GM19468 (cell line): ENCODE measurements at regions not wholly inside any gene's neighbourhood (a gene's known extent, or its start where the extent isn't known, plus 50 kb on each side); places are given as distances from the start of the nearest gene placed in this dataset.
"Not testable (repeated sequence)": the region's sequence is repeated elsewhere in the genome, so short reads cannot be mapped to it uniquely, and the experiment has no call there.

ENCODE experiments used
- ATAC-seq: cut with Tn5 transposase; IDR thresholded peaks from one replicate; pipeline ENCODE4 v1.9.1; 2021; ENCODE audit warnings: mild to moderate bottlenecking, moderate library complexity, moderate number of reproducible peaks; ENCODE audit not compliant: unreplicated experiment; ENCODE audit errors: extremely low read depth

DNA sequence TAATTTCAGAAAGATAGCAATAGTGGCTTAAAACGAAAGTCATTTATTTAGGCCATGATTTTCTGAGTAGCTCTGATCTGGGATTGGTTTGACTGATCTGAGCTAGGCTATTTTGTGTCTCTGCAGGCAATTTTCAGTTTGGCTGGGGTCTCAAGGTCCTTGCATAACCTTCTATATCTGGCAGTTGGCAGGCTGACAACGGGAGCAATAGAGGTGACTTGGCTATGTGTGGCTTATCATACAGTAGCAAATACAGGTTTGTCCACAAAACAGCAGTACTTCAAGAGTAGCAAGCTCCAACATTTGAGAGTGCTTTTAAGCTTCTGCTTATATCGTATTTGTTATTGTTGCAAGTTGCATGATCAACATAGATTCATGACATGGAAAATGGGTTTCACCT lies 1167.3 kb upstream of the CELF2 start:
- no peak for ATAC-seq

DNA sequence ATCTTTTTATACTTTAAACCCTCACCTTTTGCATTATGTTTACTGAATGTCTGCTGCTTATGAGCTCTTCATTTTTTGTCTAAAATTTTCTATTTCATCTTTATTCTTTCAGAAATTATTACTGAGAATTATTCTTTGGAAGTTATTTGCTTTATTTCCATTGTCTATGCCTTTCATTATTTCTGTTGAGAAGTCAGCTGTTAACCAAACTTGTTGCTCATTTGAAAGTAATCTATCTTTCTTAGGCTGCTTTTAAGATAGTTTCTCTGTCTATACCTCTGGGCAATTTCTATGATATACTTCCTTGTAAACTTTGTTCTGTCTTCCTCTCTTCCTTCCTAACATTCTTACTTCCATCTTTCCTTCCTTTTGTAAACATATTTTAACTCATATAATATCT lies 1165.9 kb upstream of the CELF2 start:
- no peak for ATAC-seq

GRCh38 chr10:9853405-9854355 lies 1164.0 kb upstream of the CELF2 start:
- ATAC-seq, result no peak

DNA sequence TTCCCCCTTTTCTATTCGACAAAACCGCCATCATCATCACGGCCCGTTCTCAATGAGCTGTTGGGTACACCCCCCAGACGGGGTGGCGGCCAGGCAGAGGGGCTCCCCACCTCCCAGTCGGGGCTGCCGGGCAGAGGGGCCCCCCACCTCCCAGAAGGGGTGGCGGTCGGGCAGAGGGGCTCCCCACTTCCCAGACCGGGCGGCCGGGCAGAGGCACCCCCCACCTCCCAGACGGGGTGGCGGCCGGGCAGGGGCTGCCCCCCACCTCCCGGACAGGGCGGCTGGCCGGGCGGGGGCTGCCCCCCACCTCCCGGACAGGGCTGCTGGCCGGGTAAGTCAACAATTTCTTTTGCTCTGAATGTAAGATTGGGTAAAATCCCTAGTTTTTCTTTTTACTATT lies 1162.2 kb upstream of the CELF2 start:
- ATAC-seq, result not testable (repeated sequence)

DNA sequence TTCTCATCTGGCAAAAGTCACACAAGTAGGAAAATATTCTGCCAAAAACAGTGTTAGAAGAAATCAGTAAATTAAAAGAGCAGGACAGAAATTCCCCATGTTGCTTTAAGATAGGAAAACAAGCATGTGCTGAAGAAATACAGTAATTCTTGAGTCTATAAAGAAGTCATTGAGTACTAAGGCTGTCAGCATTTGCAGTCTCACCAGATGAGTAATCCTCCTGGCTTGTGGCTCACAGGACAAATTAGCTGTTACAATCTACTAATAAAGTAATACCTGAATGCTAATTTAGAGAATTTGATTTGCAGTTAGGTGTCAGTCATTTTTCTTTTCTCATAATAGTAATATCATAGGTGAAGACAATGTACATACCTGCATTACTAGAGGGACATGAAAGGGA lies 1158.9 kb upstream of the CELF2 start:
- no peak for ATAC-seq

DNA sequence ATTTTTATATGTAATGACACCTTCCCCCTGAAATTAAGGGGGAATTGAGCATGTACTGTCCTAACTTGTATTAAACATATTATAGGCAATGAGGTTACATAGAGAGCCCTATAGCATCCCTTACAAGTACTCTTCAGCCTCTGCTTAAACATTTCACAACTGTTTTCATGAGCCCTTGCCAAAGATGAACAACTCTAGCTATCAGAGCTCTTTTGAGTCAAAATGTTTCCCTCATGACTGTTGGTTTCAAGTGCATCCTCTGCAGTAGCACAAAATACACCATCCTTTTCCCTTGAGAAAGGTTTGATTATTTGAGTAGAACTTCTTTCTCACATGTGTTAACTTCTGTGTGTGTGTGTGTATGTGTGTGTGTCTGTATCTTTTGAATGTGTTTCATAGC lies 1157.6 kb upstream of the CELF2 start:
- ATAC-seq, result no peak

- ATAC-seq, result no peak
These were observed 1154.0 kb upstream of the CELF2 start for GRCh38 chr10:9863559-9864121.

- no peak for ATAC-seq
These were observed 1149.2 kb upstream of the CELF2 start for GRCh38 chr10:9868499-9868898.

DNA sequence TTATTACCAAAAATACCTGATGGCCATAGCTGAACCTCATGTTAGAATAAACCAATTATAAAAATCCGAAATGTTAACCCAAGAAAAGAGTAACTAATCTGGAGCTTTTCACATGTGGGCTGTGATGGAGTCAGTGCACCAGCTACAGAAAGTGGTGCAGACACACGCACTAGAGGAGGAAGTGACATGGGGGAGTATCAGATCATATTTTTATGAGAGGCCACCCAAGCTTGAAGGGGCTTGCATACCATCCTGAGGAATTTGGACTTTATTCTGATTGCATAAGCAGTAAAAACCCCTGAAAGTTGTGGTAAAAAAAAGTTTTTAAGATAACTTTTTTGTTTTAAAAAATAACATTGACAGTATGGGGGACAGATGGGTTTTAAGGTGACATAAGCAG lies 1148.5 kb upstream of the CELF2 start:
- ATAC-seq, result no peak

DNA sequence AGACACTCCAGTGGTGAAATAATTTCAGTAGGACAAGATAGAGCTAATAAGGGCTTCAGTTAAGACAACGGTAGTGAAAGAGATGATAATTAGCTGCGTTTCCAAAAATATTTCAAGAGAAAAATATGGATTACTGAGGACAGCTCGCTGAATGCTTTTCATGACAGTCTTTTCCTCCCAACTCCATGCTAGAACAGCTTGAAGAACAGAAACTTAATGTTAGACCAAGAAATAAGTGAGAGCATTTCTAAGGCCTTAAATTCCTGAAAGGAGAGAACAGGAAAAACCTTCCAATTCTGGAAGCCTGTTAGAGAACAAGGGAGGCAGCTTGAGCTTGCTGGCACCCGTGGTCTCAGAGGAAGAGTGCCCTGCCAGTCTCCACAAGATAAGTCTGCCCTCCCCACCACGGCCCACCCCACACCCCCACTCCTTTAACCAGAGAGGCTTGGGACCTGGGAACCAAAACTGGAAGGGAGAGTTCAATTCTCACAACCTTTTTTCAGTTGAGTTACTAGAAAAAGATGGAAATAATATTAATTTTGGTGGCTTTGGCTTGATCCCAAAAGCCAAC lies 1148.0 kb upstream of the CELF2 start:
- no peak for ATAC-seq

DNA sequence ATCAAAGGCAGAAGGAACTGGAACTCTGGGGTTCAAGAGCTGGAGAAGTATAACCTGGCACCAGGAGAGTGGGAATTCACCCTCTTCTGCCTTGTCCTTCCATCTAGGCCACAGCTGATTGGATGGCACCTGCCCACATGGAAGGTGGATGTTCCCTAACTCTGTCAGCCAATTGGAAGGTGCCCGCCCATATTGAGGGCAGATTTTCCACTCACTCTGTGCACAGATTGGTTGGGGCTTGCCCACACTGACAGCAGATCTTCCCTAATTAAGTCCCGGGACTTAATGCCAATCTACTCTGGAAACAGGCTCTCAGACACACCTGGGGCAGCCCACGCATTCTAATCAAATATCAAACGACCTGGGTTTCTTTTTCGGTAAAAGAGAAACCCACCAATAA lies 1142.3 kb upstream of the CELF2 start:
- ATAC-seq, result no peak

DNA sequence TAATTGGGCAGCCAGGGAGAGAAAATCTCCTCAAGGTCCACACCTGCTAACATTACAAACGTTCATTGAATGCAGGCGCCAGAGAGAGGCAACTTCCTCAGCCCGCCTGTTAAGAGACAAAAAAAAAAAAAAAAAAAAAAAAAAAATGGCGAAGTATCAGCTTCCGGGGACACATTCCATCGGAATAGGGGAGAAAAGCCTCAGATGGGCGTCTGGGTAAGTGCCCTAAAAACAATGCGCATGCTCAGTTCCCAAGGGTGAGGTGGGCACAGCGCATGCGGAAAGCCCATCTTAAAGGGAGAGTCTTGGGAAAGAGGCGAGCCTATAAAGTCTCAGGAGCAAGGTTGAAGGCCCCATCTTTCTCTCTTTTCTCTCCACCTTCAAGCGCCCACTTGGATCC lies 1139.7 kb upstream of the CELF2 start:
- ATAC-seq, result no peak

DNA sequence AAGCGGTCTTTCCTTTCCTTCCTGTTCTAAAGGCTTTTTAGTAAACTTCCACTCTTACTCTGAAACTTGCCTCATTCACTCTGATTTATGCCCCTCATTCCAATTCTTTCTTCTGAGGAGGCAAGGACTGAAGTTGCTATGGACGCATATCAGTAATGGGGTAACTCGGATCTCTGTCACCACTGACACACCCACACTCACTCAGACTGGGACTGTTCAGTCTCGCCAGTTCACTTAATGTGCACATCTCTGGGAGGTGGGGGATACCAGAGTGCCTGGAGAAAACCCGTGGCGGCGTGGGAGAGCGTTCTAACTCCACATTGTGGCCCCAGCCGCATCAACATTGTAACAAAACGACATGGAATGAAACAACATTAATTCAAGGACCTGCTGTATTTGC lies 1139.3 kb upstream of the CELF2 start:
- ATAC-seq, result no peak

DNA sequence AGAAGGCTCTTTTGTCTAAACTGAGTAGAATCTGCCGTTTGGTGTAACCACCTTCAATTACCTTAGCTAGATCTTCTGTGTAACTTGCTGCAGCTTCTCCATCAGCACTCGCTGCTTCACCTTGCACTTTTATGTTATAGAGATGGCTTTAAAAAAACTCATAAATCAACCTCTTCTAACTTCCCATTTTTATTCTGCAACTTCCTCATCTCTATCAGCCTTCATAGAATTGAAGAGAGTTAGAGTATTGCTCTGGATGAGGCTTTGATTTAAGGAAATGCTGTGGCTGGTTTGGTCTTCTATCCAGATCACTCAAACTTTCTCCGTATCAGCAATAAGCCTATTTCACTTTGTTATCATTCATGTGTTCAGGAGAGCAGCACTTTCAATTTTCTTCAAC lies 1131.9 kb upstream of the CELF2 start:
- no peak for ATAC-seq

DNA sequence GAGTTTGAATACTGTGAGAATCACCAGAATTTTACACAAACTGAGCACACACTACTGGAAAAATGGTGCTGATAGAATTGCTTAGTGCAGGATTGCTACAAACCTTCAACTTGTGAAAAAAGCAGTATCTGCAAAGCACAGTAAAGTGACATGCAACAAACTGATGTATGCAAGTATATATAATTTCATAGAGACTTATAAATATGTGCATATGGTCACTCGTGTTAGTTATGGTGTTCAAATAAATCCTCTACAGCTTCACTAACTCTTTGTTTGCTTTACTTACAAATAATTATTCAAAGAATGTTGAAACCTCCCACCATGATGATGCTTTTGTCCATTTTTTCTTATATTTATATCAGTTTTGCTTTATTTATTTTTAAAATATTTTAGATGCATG lies 1130.9 kb upstream of the CELF2 start:
- ATAC-seq, result no peak

DNA sequence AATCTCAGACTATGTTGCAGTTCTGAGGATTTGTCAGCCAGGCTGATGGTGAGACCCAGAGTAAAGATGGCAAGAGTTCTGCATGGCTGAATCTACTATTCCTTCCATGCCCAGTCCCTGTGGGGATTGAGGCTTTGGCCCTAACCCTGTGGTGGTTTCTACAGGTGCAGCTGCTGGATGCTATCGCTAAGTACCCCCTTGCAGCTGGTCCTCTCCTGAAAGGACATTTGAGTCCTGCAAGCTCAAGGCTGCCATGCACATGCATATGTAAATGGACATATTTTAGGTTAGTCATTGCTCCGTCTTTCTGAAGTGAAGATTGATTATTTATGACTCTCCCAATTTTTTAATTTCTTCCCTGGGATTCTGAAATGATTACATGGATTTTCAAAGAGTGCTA lies 1122.2 kb upstream of the CELF2 start:
- no peak for ATAC-seq

DNA sequence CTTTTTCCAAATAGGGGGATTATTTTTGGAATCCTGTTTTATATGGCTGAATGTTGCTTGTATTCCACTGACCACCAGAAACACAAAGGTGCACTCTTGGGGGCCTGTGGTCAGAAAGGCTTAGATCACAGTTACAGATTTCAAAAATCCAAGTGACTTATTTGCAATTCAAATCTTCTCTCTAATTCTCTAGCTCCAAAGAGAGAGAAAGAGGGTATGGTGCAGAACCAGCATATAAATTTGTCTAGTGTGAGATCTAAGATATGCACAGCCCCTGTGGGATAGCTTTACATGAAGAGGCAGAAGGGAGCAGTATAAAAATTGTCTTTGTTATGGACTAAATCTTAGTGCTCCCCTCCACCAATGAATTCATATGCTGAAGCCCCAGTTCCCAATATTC lies 1121.7 kb upstream of the CELF2 start:
- no peak for ATAC-seq

- ATAC-seq, result no peak
These were observed 1118.9 kb upstream of the CELF2 start for GRCh38 chr10:9898633-9899395.

GRCh38 chr10:9900751-9901150 lies 1116.9 kb upstream of the CELF2 start:
- ATAC-seq, result no peak

DNA sequence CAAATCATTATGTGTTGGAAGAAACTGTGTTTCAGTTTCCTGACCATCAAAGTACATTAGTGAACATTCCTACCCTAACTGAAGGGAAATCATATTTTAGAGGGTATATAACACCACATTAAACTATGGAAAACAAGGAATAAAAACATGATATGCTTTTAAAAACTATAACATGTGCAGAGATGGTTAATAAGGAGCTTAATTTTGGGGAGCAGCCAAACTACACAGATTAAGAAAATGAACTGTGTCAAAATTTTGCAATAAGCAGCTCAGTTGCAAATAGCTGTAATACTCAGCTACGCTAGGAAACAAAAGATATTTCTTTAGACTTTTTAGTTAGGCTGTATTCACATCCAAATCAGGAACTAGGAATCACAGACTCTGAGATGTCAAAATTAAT lies 1115.7 kb upstream of the CELF2 start:
- no peak for ATAC-seq

DNA sequence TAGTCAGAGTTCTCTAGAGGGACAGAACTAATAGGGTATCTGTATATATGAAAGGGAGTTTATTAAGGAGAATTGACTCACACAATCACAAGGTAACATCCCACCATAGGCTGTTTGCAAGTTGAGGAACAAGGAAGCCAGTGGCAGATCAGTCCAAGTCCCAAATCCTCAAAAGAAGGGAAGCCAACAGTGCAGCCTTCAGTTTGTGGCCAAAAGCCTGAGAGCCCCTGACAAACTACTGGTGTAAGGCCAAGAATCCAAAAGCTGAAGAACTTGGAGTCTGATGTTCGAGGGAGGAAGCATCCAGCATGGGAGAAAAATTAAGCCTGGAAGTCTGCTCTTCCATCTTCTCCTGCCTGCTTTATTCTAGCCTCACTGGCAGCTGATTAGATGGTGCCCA lies 1107.2 kb upstream of the CELF2 start:
- ATAC-seq, result no peak
